DND-41 (cell line): ENCODE measurements at regions not wholly inside any gene's neighbourhood (a gene's known extent, or its start where the extent isn't known, plus 50 kb on each side); places are given as distances from the start of the nearest gene placed in this dataset.

Experiments used
- EZH2 ChIP-seq: IDR thresholded peaks from 3 replicates; pipeline ENCODE4 v1.6.1; 2012; ENCODE audit warnings: borderline replicate concordance, low read depth, mild to moderate bottlenecking, moderate library complexity, low read length, inconsistent platforms; ENCODE audit not compliant: severe bottlenecking
- TF ChIP-seq, protein P1 (sequence below): IDR thresholded peaks from 2 replicates; pipeline ENCODE4 v1.5.1; 2012; ENCODE audit warnings: borderline replicate concordance, low read length, moderate library complexity, mild to moderate bottlenecking; ENCODE audit not compliant: poor library complexity, severe bottlenecking; ENCODE audit errors: extremely low read depth

GRCh38 chr4:14182148-14182547 lies 554.6 kb upstream of the BOD1L1 start:
- TF ChIP-seq, protein P1, sequence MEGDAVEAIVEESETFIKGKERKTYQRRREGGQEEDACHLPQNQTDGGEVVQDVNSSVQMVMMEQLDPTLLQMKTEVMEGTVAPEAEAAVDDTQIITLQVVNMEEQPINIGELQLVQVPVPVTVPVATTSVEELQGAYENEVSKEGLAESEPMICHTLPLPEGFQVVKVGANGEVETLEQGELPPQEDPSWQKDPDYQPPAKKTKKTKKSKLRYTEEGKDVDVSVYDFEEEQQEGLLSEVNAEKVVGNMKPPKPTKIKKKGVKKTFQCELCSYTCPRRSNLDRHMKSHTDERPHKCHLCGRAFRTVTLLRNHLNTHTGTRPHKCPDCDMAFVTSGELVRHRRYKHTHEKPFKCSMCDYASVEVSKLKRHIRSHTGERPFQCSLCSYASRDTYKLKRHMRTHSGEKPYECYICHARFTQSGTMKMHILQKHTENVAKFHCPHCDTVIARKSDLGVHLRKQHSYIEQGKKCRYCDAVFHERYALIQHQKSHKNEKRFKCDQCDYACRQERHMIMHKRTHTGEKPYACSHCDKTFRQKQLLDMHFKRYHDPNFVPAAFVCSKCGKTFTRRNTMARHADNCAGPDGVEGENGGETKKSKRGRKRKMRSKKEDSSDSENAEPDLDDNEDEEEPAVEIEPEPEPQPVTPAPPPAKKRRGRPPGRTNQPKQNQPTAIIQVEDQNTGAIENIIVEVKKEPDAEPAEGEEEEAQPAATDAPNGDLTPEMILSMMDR = no peak
- TF ChIP-seq EZH2 = no peak
